Muscle of leg (tissue), 3 donors: ENCODE measurements at regions not wholly inside any gene's neighbourhood (a gene's known extent, or its start where the extent isn't known, plus 50 kb on each side); places are given as distances from the start of the nearest gene placed in this dataset.

Source experiments
- DNase-seq: peaks from one replicate; pipeline ENCODE4 v3.0.0; 2013
- H3K27ac ChIP-seq: one replicate; pipeline ENCODE4 v1.5.1; 2013; ENCODE audit warnings: mild to moderate bottlenecking, low read length, control low read depth
- H3K27me3 ChIP-seq: one replicate; pipeline ENCODE4 v1.6.1; 2013; ENCODE audit warnings: low read length; ENCODE audit not compliant: control insufficient read depth, insufficient read depth
- H3K36me3 ChIP-seq: one replicate; pipeline ENCODE4 v1.6.1; 2013; ENCODE audit warnings: low read length; ENCODE audit not compliant: control insufficient read depth, insufficient read depth
- H3K4me1 ChIP-seq: one replicate; pipeline ENCODE4 v1.6.1; 2013; ENCODE audit warnings: low read length; ENCODE audit not compliant: control insufficient read depth, insufficient read depth
- H3K4me3 ChIP-seq: one replicate; pipeline ENCODE4 v1.5.1; 2013; ENCODE audit warnings: low read length, control low read depth
- H3K9me3 ChIP-seq: replicated peaks from 2 replicates; pipeline ENCODE4 v1.6.1; 2013; ENCODE audit warnings: low read depth, low read length; ENCODE audit not compliant: control insufficient read depth
- whole genome bisulfite sequencing: methylation state at CpG from one replicate; pipeline ENCODE4 v1.1.5; 2013; ENCODE audit warnings: missing lambda C conversion rate; ENCODE audit not compliant: insufficient coverage; 5-methylcytosine and 5-hydroxymethylcytosine counted together

DNA sequence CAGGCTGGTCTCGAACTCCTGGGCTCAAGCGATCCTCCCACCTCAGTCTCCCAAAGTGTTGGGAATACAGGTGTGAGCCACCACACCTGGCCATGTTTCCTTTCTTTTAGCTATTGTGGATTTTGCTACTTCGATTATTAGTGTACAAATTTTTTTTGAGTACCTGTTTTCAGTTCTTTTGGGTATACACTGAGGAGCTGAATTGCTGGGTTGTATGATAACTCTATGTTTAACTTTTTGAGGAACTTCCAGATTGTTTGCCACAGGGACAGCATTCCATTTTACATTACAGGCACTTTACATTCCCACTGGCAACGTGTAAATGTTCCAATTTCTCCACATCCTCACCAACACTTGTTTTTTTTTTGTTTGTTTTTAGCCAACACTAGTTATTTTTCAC, 198.1 kb upstream of the TBX3 start:
- no peak overlapping the region for H3K27ac ChIP-seq
- H3K9me3 ChIP-seq, result no peaks in the 10 kb centered on the region
- H3K4me1 ChIP-seq, result peaks cover 3% of the 10 kb centered on the region
- no peak overlapping the region for H3K4me3 ChIP-seq
- H3K27me3 ChIP-seq, result no peaks in the 10 kb centered on the region
- no peaks in the 10 kb centered on the region for H3K36me3 ChIP-seq
- no peak for DNase-seq
- WGBS, result no CpG with 5 or more reads among the region's 4 CpGs

DNA sequence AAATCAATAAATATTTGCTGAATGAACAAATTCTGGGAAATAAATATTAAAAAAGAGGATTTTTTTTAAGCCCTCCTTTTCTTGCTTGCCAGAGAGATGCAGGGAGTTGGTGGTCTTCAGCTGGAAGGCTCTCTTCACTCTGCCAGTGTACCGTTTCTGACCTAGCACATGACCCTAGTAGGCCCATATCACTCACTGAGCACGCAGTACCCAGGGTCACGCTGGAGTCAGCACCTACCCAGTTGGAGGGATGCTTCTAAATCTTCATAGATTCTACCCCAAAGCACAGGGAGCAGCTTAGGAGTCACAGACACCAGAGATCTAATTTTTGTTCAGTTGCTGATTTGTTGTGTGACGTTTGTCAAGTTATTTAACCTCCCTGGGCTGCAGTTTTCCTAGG, 195.4 kb upstream of the TBX3 start:
- H3K27me3 ChIP-seq, result no peaks in the 10 kb centered on the region
- no peak overlapping the region for H3K27ac ChIP-seq
- no peak overlapping the region for H3K4me3 ChIP-seq
- no peaks in the 10 kb centered on the region for H3K36me3 ChIP-seq
- no CpG with 5 or more reads among the region's 4 CpGs for WGBS
- no peak for DNase-seq
- no peaks in the 10 kb centered on the region for H3K9me3 ChIP-seq
- no peaks in the 10 kb centered on the region for H3K4me1 ChIP-seq

DNA sequence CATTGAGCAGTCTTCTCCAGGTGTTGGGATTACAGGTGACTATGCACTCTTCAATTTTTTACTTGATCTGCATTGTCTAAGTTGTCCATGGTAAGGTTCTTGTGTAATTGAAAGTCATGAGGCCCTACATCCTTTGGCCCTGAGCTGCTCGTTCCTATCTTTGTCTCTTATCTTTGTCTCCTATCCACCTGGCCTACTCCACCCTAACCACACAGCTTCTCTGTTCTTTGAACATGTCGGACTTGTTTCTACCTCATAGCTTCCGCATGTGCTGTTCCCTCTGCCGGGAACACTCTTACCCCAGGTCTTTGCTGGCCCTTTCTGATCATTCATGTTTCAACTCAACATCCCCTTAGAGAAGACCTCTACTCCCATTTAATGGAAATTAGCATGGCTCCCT, 194.8 kb upstream of the TBX3 start:
- DNase-seq, result no peak
- WGBS, result 92% methylated on average over 4 of the region's 4 CpGs
- H3K36me3 ChIP-seq, result no peaks in the 10 kb centered on the region
- no peak overlapping the region for H3K27ac ChIP-seq
- no peak overlapping the region for H3K4me3 ChIP-seq
- no peaks in the 10 kb centered on the region for H3K9me3 ChIP-seq
- no peaks in the 10 kb centered on the region for H3K4me1 ChIP-seq
- H3K27me3 ChIP-seq, result no peaks in the 10 kb centered on the region

DNA sequence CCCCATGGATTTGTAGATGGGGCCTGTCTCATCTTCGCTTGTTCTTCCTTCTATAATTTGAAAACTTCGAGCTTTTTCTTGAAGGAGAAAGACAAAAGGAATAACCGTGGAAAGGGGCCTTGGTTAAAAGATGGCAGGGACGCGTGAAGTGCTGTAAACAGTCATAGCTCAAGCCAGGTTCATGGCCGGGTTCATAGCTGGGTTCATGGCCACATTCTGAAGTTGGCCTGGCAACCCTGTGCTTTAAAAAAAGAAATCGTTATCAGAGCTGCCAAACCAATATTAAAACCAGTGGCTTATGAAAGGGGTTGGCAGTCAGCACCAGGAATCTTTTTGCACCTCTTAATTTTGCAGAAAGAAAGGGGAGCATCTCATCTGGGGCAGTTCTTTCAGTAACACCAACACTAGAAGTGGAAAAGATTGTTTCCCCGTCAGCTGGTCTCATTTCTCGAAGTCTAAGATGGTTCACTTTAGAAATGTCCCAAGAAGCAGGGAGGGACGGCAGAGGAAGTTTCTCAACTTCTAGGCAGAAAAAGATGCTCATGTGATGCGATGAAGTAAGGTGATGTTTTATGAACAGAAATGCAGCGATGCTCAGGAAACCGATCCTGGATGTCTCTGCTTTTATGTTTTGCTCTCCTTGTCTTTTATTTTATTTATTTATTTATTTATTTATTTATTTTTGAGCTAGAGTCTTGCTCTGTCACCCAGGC, 193.1 kb upstream of the TBX3 start:
- Histone ChIP-seq H3K9me3 (no peaks in the 10 kb centered on the region), H3K4me1 (no peaks in the 10 kb centered on the region), H3K36me3 (no peaks in the 10 kb centered on the region), H3K27me3 (no peaks in the 10 kb centered on the region), H3K4me3 (no peak overlapping the region), H3K27ac (no peak overlapping the region)
- no peak for DNase-seq
- WGBS, result 81% methylated on average over 10 of the region's 13 CpGs

DNA sequence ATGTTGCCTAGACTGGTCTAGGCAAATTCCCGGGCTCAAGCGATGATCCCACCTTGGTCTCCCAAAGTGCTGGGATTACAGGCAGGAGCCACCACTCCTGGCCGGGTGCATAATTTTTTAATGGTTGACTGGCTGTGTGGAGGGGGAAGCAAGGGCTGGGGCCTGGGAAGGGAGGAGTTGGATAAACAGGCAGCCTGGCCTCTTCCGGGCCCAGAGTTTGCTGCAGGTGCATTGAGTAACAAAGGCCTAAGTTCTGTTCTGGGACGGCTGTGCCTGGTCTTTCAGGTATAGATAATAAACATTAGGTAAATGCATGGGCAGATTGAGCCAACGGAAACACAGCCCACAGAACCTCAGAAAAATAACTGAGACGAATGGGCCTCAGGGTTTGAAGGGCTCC, 191.3 kb upstream of the TBX3 start:
- Histone ChIP-seq H3K27me3 (no peaks in the 10 kb centered on the region), H3K9me3 (no peaks in the 10 kb centered on the region), H3K4me1 (no peaks in the 10 kb centered on the region), H3K27ac (no peak overlapping the region), H3K36me3 (no peaks in the 10 kb centered on the region), H3K4me3 (no peak overlapping the region)
- WGBS, result 91% methylated on average over 6 of the region's 7 CpGs
- no peak for DNase-seq

DNA sequence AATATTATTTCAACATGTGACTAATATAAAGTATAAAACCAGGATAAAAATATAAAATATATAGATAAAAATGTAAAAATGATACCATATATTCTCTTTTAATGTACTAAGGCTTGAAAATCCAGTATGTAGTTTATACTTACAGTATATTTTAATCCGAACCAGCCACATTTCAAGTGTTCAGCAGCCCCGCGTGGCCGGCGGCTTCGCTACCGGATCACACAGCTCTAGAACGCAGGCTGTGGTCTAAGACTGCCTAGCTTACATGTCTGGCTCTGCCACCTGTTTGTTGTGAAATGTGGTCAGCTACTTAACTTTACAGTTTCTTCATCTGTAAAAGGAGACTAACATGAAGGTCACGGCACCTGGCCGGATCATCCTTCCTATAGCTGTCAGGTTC, 189.7 kb upstream of the TBX3 start:
- H3K36me3 ChIP-seq, result no peaks in the 10 kb centered on the region
- no CpG with 5 or more reads among the region's 10 CpGs for WGBS
- DNase-seq, result no peak
- no peaks in the 10 kb centered on the region for H3K27me3 ChIP-seq
- no peak overlapping the region for H3K27ac ChIP-seq
- H3K4me1 ChIP-seq, result peaks cover 7% of the 10 kb centered on the region
- no peaks in the 10 kb centered on the region for H3K9me3 ChIP-seq
- no peak overlapping the region for H3K4me3 ChIP-seq

DNA sequence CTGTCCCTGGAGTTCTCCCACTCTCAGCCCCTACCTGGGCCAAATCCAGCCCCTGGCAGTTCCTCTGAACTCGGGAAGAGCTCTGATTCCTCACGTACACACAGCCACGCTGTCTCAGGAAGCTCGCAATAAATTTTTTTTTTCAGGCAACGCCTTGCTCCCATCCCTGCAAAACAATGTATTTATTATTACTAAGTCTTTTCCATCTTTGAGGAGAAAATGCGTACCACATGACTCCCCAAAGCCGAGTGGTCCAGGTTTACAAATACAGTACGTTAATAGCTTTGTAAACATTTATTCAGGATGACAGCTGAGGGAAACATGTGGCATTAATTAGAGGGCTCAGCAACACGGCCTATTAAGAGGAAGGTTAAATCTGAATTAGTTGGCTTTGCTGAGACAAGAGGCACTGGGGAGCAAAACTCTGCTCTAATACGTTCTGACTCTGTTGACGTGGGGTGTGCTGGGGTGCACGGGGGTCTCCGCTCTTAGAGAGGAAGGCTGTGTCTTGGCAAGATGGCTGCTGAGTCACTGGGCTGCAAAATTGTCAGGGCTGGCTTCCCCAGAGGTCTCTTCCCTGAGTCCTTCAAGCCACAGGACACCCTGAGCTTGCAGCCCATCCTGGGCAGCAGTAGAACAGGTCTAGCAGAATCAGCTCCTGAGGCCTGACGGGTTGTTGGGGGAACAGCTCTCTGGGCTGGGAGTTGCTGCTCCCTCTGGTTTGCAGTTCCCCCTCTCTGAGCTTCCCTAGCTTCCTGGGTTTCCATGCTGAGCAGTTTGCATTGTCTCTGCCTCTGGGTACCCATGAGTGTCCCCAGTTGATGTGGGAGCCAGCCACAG, 185.2 kb upstream of the TBX3 start:
- no peaks in the 10 kb centered on the region for H3K27me3 ChIP-seq
- H3K4me3 ChIP-seq, result no peak overlapping the region
- H3K27ac ChIP-seq, result peak overlapping the region; percentile 69
- H3K36me3 ChIP-seq, result no peaks in the 10 kb centered on the region
- DNase-seq, result peak; percentile 94
- 10% methylated on average over 8 of the region's 14 CpGs for WGBS
- H3K9me3 ChIP-seq, result no peaks in the 10 kb centered on the region
- peaks cover 19% of the 10 kb centered on the region for H3K4me1 ChIP-seq

DNA sequence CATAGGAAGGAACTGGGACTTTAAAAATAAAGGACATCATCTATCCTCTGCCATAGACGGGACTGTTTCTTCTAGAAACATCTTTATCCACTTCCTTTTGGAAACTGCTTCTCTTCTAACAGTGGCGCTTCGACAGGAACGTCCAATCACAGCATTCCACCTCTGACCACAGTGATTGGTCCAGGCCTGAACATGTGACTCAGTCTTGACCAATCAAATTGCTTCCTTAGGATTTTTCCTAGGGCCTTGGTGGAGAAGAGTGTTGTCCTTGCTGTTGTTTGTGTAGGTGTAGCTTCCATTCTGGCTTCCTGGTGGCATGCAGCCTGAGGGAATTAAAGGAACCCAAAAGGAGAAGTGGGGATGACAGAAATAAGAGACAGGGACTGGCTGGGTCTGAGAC, 182.4 kb upstream of the TBX3 start:
- Histone ChIP-seq H3K27ac (no peak overlapping the region), H3K9me3 (no peaks in the 10 kb centered on the region), H3K4me1 (peaks cover 23% of the 10 kb centered on the region), H3K4me3 (no peak overlapping the region), H3K27me3 (no peaks in the 10 kb centered on the region), H3K36me3 (no peaks in the 10 kb centered on the region)
- WGBS, result 80% methylated on average over 1 of the region's 4 CpGs
- no peak for DNase-seq

DNA sequence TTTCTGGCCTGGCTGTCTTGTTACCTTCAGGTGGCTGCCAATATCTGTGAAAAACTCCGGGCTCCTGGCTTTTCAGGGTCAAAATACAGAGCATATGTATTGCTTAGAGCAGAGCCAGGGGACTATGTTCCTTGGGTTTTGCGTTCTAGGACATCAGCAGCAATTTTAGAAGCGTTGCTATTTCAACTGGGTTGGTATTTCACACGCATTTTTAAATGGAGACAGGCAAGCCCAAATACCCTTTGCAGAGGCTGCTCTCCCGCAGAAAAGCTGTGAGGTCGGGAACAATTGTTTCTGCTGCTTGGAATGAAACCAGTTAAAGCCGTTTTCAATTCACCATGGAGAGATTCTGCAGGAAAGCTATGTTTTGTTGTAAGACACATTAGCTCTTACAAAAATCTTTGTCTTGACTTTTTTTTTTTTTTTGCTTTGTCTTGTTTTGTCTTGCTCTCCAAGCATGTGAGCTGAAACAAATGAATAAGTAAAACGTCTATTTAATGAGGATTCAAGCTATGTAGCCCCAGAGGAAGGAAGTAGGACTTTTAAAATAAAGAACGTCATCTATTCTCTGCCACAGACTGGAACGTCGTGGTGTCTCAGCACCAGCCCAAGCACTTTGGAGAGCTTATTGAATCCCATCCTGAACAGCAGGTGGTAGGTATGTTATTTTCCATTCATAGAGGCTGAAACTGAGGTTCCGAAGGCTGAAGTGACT, 181.0 kb upstream of the TBX3 start:
- no peaks in the 10 kb centered on the region for H3K27me3 ChIP-seq
- H3K27ac ChIP-seq, result peak overlapping the region; percentile 70
- H3K4me3 ChIP-seq, result no peak overlapping the region
- WGBS, result 6% methylated on average over 8 of the region's 12 CpGs
- peaks cover 23% of the 10 kb centered on the region for H3K4me1 ChIP-seq
- peak; percentile 93 for DNase-seq
- H3K36me3 ChIP-seq, result no peaks in the 10 kb centered on the region
- peaks cover 3% of the 10 kb centered on the region for H3K9me3 ChIP-seq

DNA sequence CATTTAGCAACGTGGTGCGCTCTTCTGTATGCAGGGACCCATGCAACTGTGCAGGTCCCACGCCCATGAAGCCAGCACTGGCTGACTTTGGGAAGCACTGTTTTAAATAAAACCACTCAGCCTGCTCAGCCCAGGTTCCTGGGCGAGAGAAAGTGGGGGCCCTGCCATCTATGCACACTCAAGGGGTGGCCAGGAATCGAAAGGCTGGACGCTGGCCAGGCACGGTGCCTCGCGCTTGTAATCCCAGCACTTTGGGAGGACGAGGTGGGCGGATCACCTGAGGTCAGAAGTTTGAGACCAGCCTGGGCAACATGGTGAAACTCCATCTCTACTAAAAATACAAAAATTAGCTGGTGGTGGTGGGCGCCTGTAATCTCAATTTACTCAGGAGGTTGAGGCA, 179.9 kb upstream of the TBX3 start:
- H3K27me3 ChIP-seq, result no peaks in the 10 kb centered on the region
- peaks cover 3% of the 10 kb centered on the region for H3K9me3 ChIP-seq
- H3K4me1 ChIP-seq, result peaks cover 18% of the 10 kb centered on the region
- WGBS, result 80% methylated on average over 6 of the region's 12 CpGs
- peak overlapping the region; percentile 70 for H3K27ac ChIP-seq
- DNase-seq, result no peak
- H3K4me3 ChIP-seq, result no peak overlapping the region
- no peaks in the 10 kb centered on the region for H3K36me3 ChIP-seq
